B cell (primary cell): ENCODE measurements at regions not wholly inside any gene's neighbourhood (a gene's known extent, or its start where the extent isn't known, plus 50 kb on each side); places are given as distances from the start of the nearest gene placed in this dataset.

Experiments
- ATAC-seq: fragments of 200-7000 bp; cut with Tn5 transposase; one replicate; pipeline ENCODE4 v1.10.0; 2021; ENCODE audit warnings: low read depth, mild to moderate bottlenecking, moderate number of reproducible peaks, moderate library complexity
- CTCF ChIA-PET: fragments of 350-600 bp; sonication (Branson Sonifier 250); formaldehyde crosslinking; loops from one replicate; lab custom pipeline; 2021; ENCODE audit warnings: antibody characterized with exemption, inconsistent platforms; lab: Charles Lee
- POLR2A ChIA-PET: fragments of 350-600 bp; sonication (Branson Sonifier 250); formaldehyde crosslinking; loops from one replicate; lab custom pipeline; 2021; ENCODE audit warnings: antibody characterized with exemption; lab: Charles Lee
- DNase-seq: peaks from one replicate; pipeline ENCODE4 v3.0.0; 2013
- H2AFZ ChIP-seq: 2 replicates; pipeline ENCODE4 v1.6.1; 2012; ENCODE audit warnings: mild to moderate bottlenecking, low read depth, low read length; ENCODE audit not compliant: insufficient read depth, poor library complexity, severe bottlenecking
- H3K27ac ChIP-seq, 2 donors: 1 replicate in 1 of 2; 2 replicates in 1 of 2; pipeline ENCODE4 v1.5.1; 2012 to 2013; ENCODE audit warnings: low read length in 2 of 2, mild to moderate bottlenecking in 2 of 2, moderate library complexity in 1 of 2
- H3K27me3 ChIP-seq, 4 experiments: fragments of 200-600 bp in 1 of 4; sonication (generic) in 1 of 4; replicated peaks in 1 of 4; 1 replicate in 2 of 4; 2 replicates in 2 of 4; pipeline versions ENCODE4 v1.6.1 to v1.7.0; 2013 to 2016; ENCODE audit warnings: low read length in 3 of 4, mild to moderate bottlenecking in 2 of 4, mixed read lengths in 1 of 4, moderate library complexity in 1 of 4; ENCODE audit not compliant: insufficient read depth in 4 of 4, control insufficient read depth in 3 of 4; ENCODE audit errors: control extremely low read depth in 1 of 4
- H3K36me3 ChIP-seq, 2 experiments: replicated peaks in 1 of 2; 1 replicate in 1 of 2; 2 replicates in 1 of 2; pipeline versions ENCODE4 v1.6.1 to v1.7.1; 2013; ENCODE audit warnings: low read length in 1 of 2; ENCODE audit not compliant: insufficient read depth in 2 of 2, control insufficient read depth in 1 of 2; ENCODE audit errors: control extremely low read depth in 1 of 2, extremely low read depth in 1 of 2
- H3K4me1 ChIP-seq, 2 donors: fragments of 200-600 bp in 1 of 2; sonication (generic) in 1 of 2; 1 replicate in 1 of 2; 2 replicates in 1 of 2; pipeline versions ENCODE4 v1.5.1 to v1.6.1; 2013 to 2017; ENCODE audit warnings: low read length in 2 of 2; ENCODE audit not compliant: control insufficient read depth in 2 of 2, insufficient read depth in 2 of 2
- H3K4me2 ChIP-seq: replicated peaks from 2 replicates; pipeline ENCODE3; 2012; ENCODE audit warnings: mild to moderate bottlenecking, low read depth, low read length; ENCODE audit not compliant: poor library complexity, severe bottlenecking
- H3K4me3 ChIP-seq, 5 experiments: fragments of 200-600 bp in 1 of 5; sonication (generic) in 1 of 5; 1 replicate in 3 of 5; 2 replicates in 2 of 5; pipeline versions ENCODE4 v1.5.1 to v1.7.0; 2011 to 2016; ENCODE audit warnings: low read length in 4 of 5, mild to moderate bottlenecking in 4 of 5, low read depth in 2 of 5, control low read depth in 1 of 5, moderate library complexity in 1 of 5; ENCODE audit not compliant: insufficient read depth in 1 of 5; ENCODE audit errors: control extremely low read depth in 1 of 5, extremely low read depth in 1 of 5
- H3K79me2 ChIP-seq: fragments of 200-600 bp; sonication (generic); one replicate; pipeline ENCODE4 v1.6.0; 2016; ENCODE audit warnings: low read length; ENCODE audit not compliant: control insufficient read depth, insufficient read depth
- H3K9ac ChIP-seq: fragments of 200-600 bp; sonication (generic); 2 replicates; pipeline ENCODE4 v1.6.1; 2017; ENCODE audit warnings: mild to moderate bottlenecking, low read length, moderate library complexity
- H3K9me3 ChIP-seq, 3 donors: one replicate each; pipeline versions ENCODE4 v1.6.1 to v1.7.1; 2013; ENCODE audit warnings: low read length in 2 of 3; ENCODE audit not compliant: control insufficient read depth in 2 of 3, insufficient read depth in 1 of 3; ENCODE audit errors: control extremely low read depth in 1 of 3
- H4K20me1 ChIP-seq: 2 replicates; pipeline ENCODE4 v1.6.0; 2012; ENCODE audit warnings: mild to moderate bottlenecking, low read length; ENCODE audit not compliant: insufficient read depth, control insufficient read depth, poor library complexity, severe bottlenecking
- H3K27ac Mint-ChIP-seq: one replicate; pipeline ENCODE4 v1.8.0; 2021; ENCODE audit warnings: mixed read lengths
- H3K27me3 Mint-ChIP-seq: one replicate; pipeline ENCODE4 v1.8.0; 2021; ENCODE audit warnings: mixed read lengths
- H3K4me1 Mint-ChIP-seq: one replicate; pipeline ENCODE4 v1.8.0; 2021; ENCODE audit warnings: mixed read lengths
- H3K4me3 Mint-ChIP-seq: one replicate; pipeline ENCODE4 v1.8.0; 2021; ENCODE audit warnings: mixed read lengths
- H3K9me3 Mint-ChIP-seq: one replicate; pipeline ENCODE4 v1.8.0; 2022; ENCODE audit warnings: mixed read lengths; ENCODE audit not compliant: insufficient read depth
- EZH2 ChIP-seq: IDR thresholded peaks from 2 replicates; pipeline ENCODE4 v1.6.1; 2012; ENCODE audit warnings: borderline replicate concordance, low read depth, mild to moderate bottlenecking, moderate library complexity, low read length; ENCODE audit not compliant: insufficient read depth, poor library complexity, severe bottlenecking
- WGBS: methylation state at CpG from one replicate; pipeline ENCODE4 v1.1.5; 2013; ENCODE audit warnings: missing lambda C conversion rate; ENCODE audit not compliant: insufficient coverage; 5-methylcytosine and 5-hydroxymethylcytosine counted together
- intact Hi-C: fragments of 100-400 bp; cut with micrococcal nuclease; formaldehyde crosslinking; loops from one replicate; pipeline ENCODE4 v1.10.0; 2022
- TF ChIP-seq, protein P1 (sequence below): fragments of 200-600 bp; IDR thresholded peaks from one replicate; pipeline ENCODE4 v1.8.0; 2022; ENCODE audit warnings: antibody characterized with exemption, mild to moderate bottlenecking

DNA sequence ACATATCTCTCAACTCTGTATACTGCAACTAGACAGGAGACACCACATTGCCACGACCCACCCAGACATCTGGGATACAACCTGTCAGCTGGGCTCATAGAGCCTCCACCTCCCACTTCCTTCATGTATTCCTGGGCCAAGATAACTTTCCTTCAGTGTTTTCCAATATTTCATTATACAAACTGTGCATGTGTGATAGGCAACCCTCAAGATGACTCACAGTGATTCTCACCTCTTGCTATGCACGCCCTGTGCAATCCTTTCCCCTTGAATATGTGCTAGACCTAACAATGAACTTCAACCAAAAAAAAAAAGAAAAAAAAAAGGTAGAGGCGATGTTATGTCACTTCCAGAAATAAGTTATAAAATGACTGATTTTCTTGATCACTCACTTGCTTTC, 138.0 kb upstream of the ALCAM start:
- Histone ChIP-seq H3K27ac (no peak overlapping the region), H3K4me2 (no peak overlapping the region), H2AFZ (no peak overlapping the region), H3K9ac (no peak overlapping the region), H3K9me3 (peaks cover 0 to 2% (median 0%) of the 10 kb centered on the region in 3 donors), H4K20me1 (no peaks in the 10 kb centered on the region), H3K4me1 (no peaks in the 10 kb centered on the region), H3K27me3 (no peaks in the 10 kb centered on the region), H3K4me3 (no peak overlapping the region), H3K36me3 (no peaks in the 10 kb centered on the region), H3K79me2 (no peaks in the 10 kb centered on the region)
- POLR2A ChIA-PET = no interaction called here
- no peak for TF ChIP-seq EZH2
- TF ChIP-seq, protein P1, sequence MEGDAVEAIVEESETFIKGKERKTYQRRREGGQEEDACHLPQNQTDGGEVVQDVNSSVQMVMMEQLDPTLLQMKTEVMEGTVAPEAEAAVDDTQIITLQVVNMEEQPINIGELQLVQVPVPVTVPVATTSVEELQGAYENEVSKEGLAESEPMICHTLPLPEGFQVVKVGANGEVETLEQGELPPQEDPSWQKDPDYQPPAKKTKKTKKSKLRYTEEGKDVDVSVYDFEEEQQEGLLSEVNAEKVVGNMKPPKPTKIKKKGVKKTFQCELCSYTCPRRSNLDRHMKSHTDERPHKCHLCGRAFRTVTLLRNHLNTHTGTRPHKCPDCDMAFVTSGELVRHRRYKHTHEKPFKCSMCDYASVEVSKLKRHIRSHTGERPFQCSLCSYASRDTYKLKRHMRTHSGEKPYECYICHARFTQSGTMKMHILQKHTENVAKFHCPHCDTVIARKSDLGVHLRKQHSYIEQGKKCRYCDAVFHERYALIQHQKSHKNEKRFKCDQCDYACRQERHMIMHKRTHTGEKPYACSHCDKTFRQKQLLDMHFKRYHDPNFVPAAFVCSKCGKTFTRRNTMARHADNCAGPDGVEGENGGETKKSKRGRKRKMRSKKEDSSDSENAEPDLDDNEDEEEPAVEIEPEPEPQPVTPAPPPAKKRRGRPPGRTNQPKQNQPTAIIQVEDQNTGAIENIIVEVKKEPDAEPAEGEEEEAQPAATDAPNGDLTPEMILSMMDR = no peak
- Mint-ChIP-seq H3K27me3 (peaks cover 14% of the 10 kb centered on the region), H3K9me3 (peaks cover 2% of the 10 kb centered on the region), H3K4me1 (no peaks in the 10 kb centered on the region), H3K4me3 (no peak overlapping the region), H3K27ac (no peak overlapping the region)
- intact Hi-C loops = no loop called here
- ATAC-seq (no peak), DNase-seq (no peak)
- CTCF ChIA-PET = no interaction called here
- 43% methylated on average over 1 of the region's 3 CpGs for WGBS

DNA sequence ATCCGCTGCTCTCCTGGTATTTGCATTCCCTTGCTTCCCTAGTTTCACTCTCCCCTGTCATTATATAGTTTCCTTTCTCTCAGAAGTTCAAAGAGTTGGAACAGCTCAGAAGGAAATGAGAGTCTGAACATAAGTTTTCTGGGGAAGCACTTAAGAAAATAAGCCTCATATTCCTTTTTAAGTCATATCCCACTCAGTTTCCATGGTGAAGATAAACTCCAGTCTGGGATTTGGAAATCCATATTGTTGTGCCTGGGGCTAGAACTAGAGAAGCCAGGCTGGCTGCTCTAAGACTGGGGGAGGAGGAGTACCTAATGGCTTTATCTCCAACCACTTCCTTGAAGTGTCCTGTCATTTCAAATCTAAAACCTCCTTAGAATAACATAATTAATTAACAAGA, 134.2 kb upstream of the ALCAM start:
- no peaks in the 10 kb centered on the region for H3K4me1 Mint-ChIP-seq
- TF ChIP-seq, protein P1 = no peak
- TF ChIP-seq EZH2 = no peak
- ATAC-seq (no peak), DNase-seq (no peak)
- no peaks in the 10 kb centered on the region for H3K79me2 ChIP-seq
- peaks cover 2% of the 10 kb centered on the region for H3K9me3 Mint-ChIP-seq
- H3K9me3 ChIP-seq = peaks cover 0 to 2% (median 0%) of the 10 kb centered on the region in 3 donors
- H3K27me3 Mint-ChIP-seq = peaks cover 11% of the 10 kb centered on the region
- no CpG with 5 or more reads among the region's 1 CpG for WGBS
- no peaks in the 10 kb centered on the region for H4K20me1 ChIP-seq
- no peaks in the 10 kb centered on the region for H3K27me3 ChIP-seq
- H2AFZ ChIP-seq = no peak overlapping the region
- intact Hi-C loops = no loop called here
- H3K4me1 ChIP-seq = no peaks in the 10 kb centered on the region
- POLR2A ChIA-PET = no interaction called here
- no peak overlapping the region for H3K27ac ChIP-seq
- H3K4me2 ChIP-seq = no peak overlapping the region
- no peak overlapping the region for H3K4me3 ChIP-seq
- no peak overlapping the region for H3K27ac Mint-ChIP-seq
- H3K4me3 Mint-ChIP-seq = no peak overlapping the region
- H3K9ac ChIP-seq = no peak overlapping the region
- H3K36me3 ChIP-seq = no peaks in the 10 kb centered on the region
- CTCF ChIA-PET = no interaction called here
